ENCODE measurements at regions not wholly inside any gene's neighbourhood (a gene's known extent, or its start where the extent isn't known, plus 50 kb on each side); places are given as distances from the start of the nearest gene placed in this dataset.
"Not testable (repeated sequence)": the region's sequence is repeated elsewhere in the genome, so short reads cannot be mapped to it uniquely, and the experiment has no call there.

GRCh38 chr11:130673698-130674097 is 225.3 kb downstream of the ADAMTS15 start:
- Histone ChIP-seq H3K4me3 (ENCODE audit: low read depth in 1 of 2, low read length in 2 of 2) (no peak overlapping the region), H3K4me1 (ENCODE audit: control insufficient read depth in 2 of 2, insufficient read depth in 2 of 2, low read length in 1 of 2) (no peaks in the 10 kb centered on the region), H3K36me3 (ENCODE audit: control insufficient read depth in 2 of 2, insufficient read depth in 2 of 2, low read length in 1 of 2) (no peaks in the 10 kb centered on the region), H3K27me3 (ENCODE audit: control insufficient read depth in 1 of 2, insufficient read depth in 2 of 2, low read length in 2 of 2) (no peaks in the 10 kb centered on the region), H3K9me3 (ENCODE audit: control insufficient read depth in 2 of 2, insufficient read depth in 1 of 2, low read depth in 1 of 2, low read length in 1 of 2) (no peaks in the 10 kb centered on the region), H3K27ac (ENCODE audit: low read depth in 2 of 2, low read length in 1 of 2) (no peak overlapping the region)
- WGBS, 2 donors: 63 to 67% methylated on average over 2 of the region's 2 CpGs

- Histone ChIP-seq H3K4me1 (ENCODE audit: control insufficient read depth in 2 of 2, insufficient read depth in 2 of 2, low read length in 1 of 2) (no peaks in the 10 kb centered on the region), H3K9me3 (ENCODE audit: control insufficient read depth in 2 of 2, insufficient read depth in 1 of 2, low read depth in 1 of 2, low read length in 1 of 2) (no peaks in the 10 kb centered on the region), H3K27ac (ENCODE audit: low read depth in 2 of 2, low read length in 1 of 2) (peak overlapping the region in 1 of 2 donors; percentile 19), H3K36me3 (ENCODE audit: control insufficient read depth in 2 of 2, insufficient read depth in 2 of 2, low read length in 1 of 2) (no peaks in the 10 kb centered on the region), H3K27me3 (ENCODE audit: control insufficient read depth in 1 of 2, insufficient read depth in 2 of 2, low read length in 2 of 2) (no peaks in the 10 kb centered on the region), H3K4me3 (ENCODE audit: low read depth in 1 of 2, low read length in 2 of 2) (no peak overlapping the region)
- WGBS, 2 donors: 78 to 79% methylated on average over 5 of the region's 5 CpGs
Measured at GRCh38 chr11:130674686-130675308, 226.4 kb downstream of the ADAMTS15 start.

- Histone ChIP-seq H3K27me3 (ENCODE audit: control insufficient read depth in 1 of 2, insufficient read depth in 2 of 2, low read length in 2 of 2) (no peaks in the 10 kb centered on the region), H3K27ac (ENCODE audit: low read depth in 2 of 2, low read length in 1 of 2) (peak overlapping the region; percentile 19 to 49), H3K4me3 (ENCODE audit: low read depth in 1 of 2, low read length in 2 of 2) (no peak overlapping the region), H3K36me3 (ENCODE audit: control insufficient read depth in 2 of 2, insufficient read depth in 2 of 2, low read length in 1 of 2) (no peaks in the 10 kb centered on the region), H3K4me1 (ENCODE audit: control insufficient read depth in 2 of 2, insufficient read depth in 2 of 2, low read length in 1 of 2) (no peaks in the 10 kb centered on the region), H3K9me3 (ENCODE audit: control insufficient read depth in 2 of 2, insufficient read depth in 1 of 2, low read depth in 1 of 2, low read length in 1 of 2) (no peaks in the 10 kb centered on the region)
- 60 to 65% methylated on average over 10 of the region's 10 CpGs for WGBS, 2 donors
Measured at GRCh38 chr11:130675371-130675821, 227.0 kb downstream of the ADAMTS15 start.

GRCh38 chr11:130675917-130676316 is 227.5 kb downstream of the ADAMTS15 start:
- H3K9me3 ChIP-seq (ENCODE audit: control insufficient read depth in 2 of 2, insufficient read depth in 1 of 2, low read depth in 1 of 2, low read length in 1 of 2): no peaks in the 10 kb centered on the region
- no peaks in the 10 kb centered on the region for H3K36me3 ChIP-seq (ENCODE audit: control insufficient read depth in 2 of 2, insufficient read depth in 2 of 2, low read length in 1 of 2)
- WGBS, 2 donors: 74 to 78% methylated on average over 1 of the region's 1 CpG
- no peaks in the 10 kb centered on the region for H3K4me1 ChIP-seq (ENCODE audit: control insufficient read depth in 2 of 2, insufficient read depth in 2 of 2, low read length in 1 of 2)
- no peak overlapping the region for H3K4me3 ChIP-seq (ENCODE audit: low read depth in 1 of 2, low read length in 2 of 2)
- H3K27me3 ChIP-seq (ENCODE audit: control insufficient read depth in 1 of 2, insufficient read depth in 2 of 2, low read length in 2 of 2): no peaks in the 10 kb centered on the region
- peak overlapping the region in 1 of 2 donors; percentile 19 for H3K27ac ChIP-seq (ENCODE audit: low read depth in 2 of 2, low read length in 1 of 2)

GRCh38 chr11:130677486-130678153 is 229.2 kb downstream of the ADAMTS15 start:
- 58 to 63% methylated on average over 6 of the region's 6 CpGs for WGBS, 2 donors
- no peaks in the 10 kb centered on the region for H3K27me3 ChIP-seq (ENCODE audit: control insufficient read depth in 1 of 2, insufficient read depth in 2 of 2, low read length in 2 of 2)
- H3K27ac ChIP-seq (ENCODE audit: low read depth in 2 of 2, low read length in 1 of 2): no peak overlapping the region
- H3K4me1 ChIP-seq (ENCODE audit: control insufficient read depth in 2 of 2, insufficient read depth in 2 of 2, low read length in 1 of 2): no peaks in the 10 kb centered on the region
- H3K4me3 ChIP-seq (ENCODE audit: low read depth in 1 of 2, low read length in 2 of 2): no peak overlapping the region
- no peaks in the 10 kb centered on the region for H3K9me3 ChIP-seq (ENCODE audit: control insufficient read depth in 2 of 2, insufficient read depth in 1 of 2, low read depth in 1 of 2, low read length in 1 of 2)
- H3K36me3 ChIP-seq (ENCODE audit: control insufficient read depth in 2 of 2, insufficient read depth in 2 of 2, low read length in 1 of 2): no peaks in the 10 kb centered on the region

GRCh38 chr11:130679247-130679646 is 230.8 kb downstream of the ADAMTS15 start:
- no peaks in the 10 kb centered on the region for H3K4me1 ChIP-seq (ENCODE audit: control insufficient read depth in 2 of 2, insufficient read depth in 2 of 2, low read length in 1 of 2)
- 88 to 93% methylated on average over 4 of the region's 4 CpGs for WGBS, 2 donors
- no peaks in the 10 kb centered on the region for H3K36me3 ChIP-seq (ENCODE audit: control insufficient read depth in 2 of 2, insufficient read depth in 2 of 2, low read length in 1 of 2)
- H3K9me3 ChIP-seq (ENCODE audit: control insufficient read depth in 2 of 2, insufficient read depth in 1 of 2, low read depth in 1 of 2, low read length in 1 of 2): no peaks in the 10 kb centered on the region
- no peaks in the 10 kb centered on the region for H3K27me3 ChIP-seq (ENCODE audit: control insufficient read depth in 1 of 2, insufficient read depth in 2 of 2, low read length in 2 of 2)
- H3K4me3 ChIP-seq (ENCODE audit: low read depth in 1 of 2, low read length in 2 of 2): no peak overlapping the region
- H3K27ac ChIP-seq (ENCODE audit: low read depth in 2 of 2, low read length in 1 of 2): no peak overlapping the region

- not testable (repeated sequence) for H3K27me3 ChIP-seq (ENCODE audit: control insufficient read depth in 1 of 2, insufficient read depth in 2 of 2, low read length in 2 of 2); H3K9me3 ChIP-seq (ENCODE audit: control insufficient read depth in 2 of 2, insufficient read depth in 1 of 2, low read depth in 1 of 2, low read length in 1 of 2); H3K4me1 ChIP-seq (ENCODE audit: control insufficient read depth in 2 of 2, insufficient read depth in 2 of 2, low read length in 1 of 2); H3K4me3 ChIP-seq (ENCODE audit: low read depth in 1 of 2, low read length in 2 of 2); H3K27ac ChIP-seq (ENCODE audit: low read depth in 2 of 2, low read length in 1 of 2); H3K36me3 ChIP-seq (ENCODE audit: control insufficient read depth in 2 of 2, insufficient read depth in 2 of 2, low read length in 1 of 2)
- WGBS, 2 donors: 63 to 74% methylated on average over 2 of the region's 2 CpGs
Measured at GRCh38 chr11:130682471-130682870, 233.8 kb downstream of the SNX19 start.

GRCh38 chr11:130689222-130689908 is 226.9 kb downstream of the SNX19 start:
- Histone ChIP-seq H3K4me3 (ENCODE audit: low read depth in 1 of 2, low read length in 2 of 2) (no peak overlapping the region), H3K27ac (ENCODE audit: low read depth in 2 of 2, low read length in 1 of 2) (no peak overlapping the region), H3K27me3 (ENCODE audit: control insufficient read depth in 1 of 2, insufficient read depth in 2 of 2, low read length in 2 of 2) (no peaks in the 10 kb centered on the region), H3K9me3 (ENCODE audit: control insufficient read depth in 2 of 2, insufficient read depth in 1 of 2, low read depth in 1 of 2, low read length in 1 of 2) (no peaks in the 10 kb centered on the region), H3K4me1 (ENCODE audit: control insufficient read depth in 2 of 2, insufficient read depth in 2 of 2, low read length in 1 of 2) (no peaks in the 10 kb centered on the region), H3K36me3 (ENCODE audit: control insufficient read depth in 2 of 2, insufficient read depth in 2 of 2, low read length in 1 of 2) (no peaks in the 10 kb centered on the region)
- 64 to 70% methylated on average over 4 of the region's 4 CpGs for WGBS, 2 donors

GRCh38 chr11:130691581-130691980 is 224.7 kb downstream of the SNX19 start:
- Histone ChIP-seq H3K9me3 (ENCODE audit: control insufficient read depth in 2 of 2, insufficient read depth in 1 of 2, low read depth in 1 of 2, low read length in 1 of 2) (no peaks in the 10 kb centered on the region), H3K4me3 (ENCODE audit: low read depth in 1 of 2, low read length in 2 of 2) (no peak overlapping the region), H3K36me3 (ENCODE audit: control insufficient read depth in 2 of 2, insufficient read depth in 2 of 2, low read length in 1 of 2) (no peaks in the 10 kb centered on the region), H3K4me1 (ENCODE audit: control insufficient read depth in 2 of 2, insufficient read depth in 2 of 2, low read length in 1 of 2) (no peaks in the 10 kb centered on the region), H3K27me3 (ENCODE audit: control insufficient read depth in 1 of 2, insufficient read depth in 2 of 2, low read length in 2 of 2) (no peaks in the 10 kb centered on the region), H3K27ac (ENCODE audit: low read depth in 2 of 2, low read length in 1 of 2) (no peak overlapping the region)
- WGBS, 2 donors: 78 to 81% methylated on average over 2 of the region's 2 CpGs

Measured in esophagus (tissue), 2 donors.